GM18907 (cell line): ENCODE measurements at regions not wholly inside any gene's neighbourhood (a gene's known extent, or its start where the extent isn't known, plus 50 kb on each side); places are given as distances from the start of the nearest gene placed in this dataset.

Source experiments
- ATAC-seq: cut with Tn5 transposase; IDR thresholded peaks from one replicate; pipeline ENCODE4 v1.9.1; 2021; ENCODE audit warnings: mild to moderate bottlenecking, moderate library complexity; ENCODE audit not compliant: unreplicated experiment

GRCh38 chr20:61193164-61193563 lies 58.9 kb upstream of the CDH4 start:
- ATAC-seq = no peak
